Upper lobe of left lung (tissue), 6 donors: ENCODE measurements at regions not wholly inside any gene's neighbourhood (a gene's known extent, or its start where the extent isn't known, plus 50 kb on each side); places are given as distances from the start of the nearest gene placed in this dataset.

Experiments
- ATAC-seq, 2 donors: fragments of 200-7000 bp; cut with Tn5 transposase; one replicate each; pipeline ENCODE4 v1.9.1; 2022; ENCODE audit warnings: mild to moderate bottlenecking in 2 of 2, moderate library complexity in 2 of 2; ENCODE audit not compliant: low FRiP score in 2 of 2
- DNase-seq, 2 donors: peaks; one replicate each; pipeline ENCODE4 v3.0.0-alpha.2; 2019 to 2020
- H3K27ac ChIP-seq, 4 donors: fragments of 200-600 bp; sonication (generic); one replicate each; pipeline ENCODE4 v1.5.1; 2016 to 2019
- H3K27me3 ChIP-seq, 4 donors: fragments of 200-600 bp; sonication (generic); one replicate each; pipeline ENCODE4 v1.5.1; 2017 to 2019
- H3K36me3 ChIP-seq, 4 donors: fragments of 200-600 bp; sonication (generic); one replicate each; pipeline ENCODE4 v1.5.1; 2016 to 2019
- H3K4me1 ChIP-seq, 4 donors: fragments of 200-600 bp; sonication (generic); one replicate each; pipeline ENCODE4 v1.5.1; 2018 to 2019
- H3K4me3 ChIP-seq, 4 donors: fragments of 200-600 bp; sonication (generic); one replicate each; pipeline ENCODE4 v1.5.1; 2017 to 2019; ENCODE audit warnings: mild to moderate bottlenecking in 2 of 4, moderate library complexity in 1 of 4
- H3K9me3 ChIP-seq, 4 donors: fragments of 200-600 bp; sonication (generic); one replicate each; pipeline ENCODE4 v1.5.1; 2018 to 2019
- EP300 ChIP-seq, 4 donors: sonication (generic); formaldehyde crosslinking; IDR thresholded peaks; one replicate each; pipeline ENCODE4 v1.5.1; 2017; ENCODE audit warnings: antibody characterized with exemption in 4 of 4, control low read depth in 2 of 4
- POLR2A ChIP-seq, 4 donors: fragments of 450-650 bp; IDR thresholded peaks; one replicate each; pipeline ENCODE4 v1.5.1; 2016 to 2017; ENCODE audit warnings: antibody characterized with exemption in 4 of 4, mild to moderate bottlenecking in 2 of 4
- POLR2AphosphoS5 ChIP-seq, 2 donors: sonication (generic); formaldehyde crosslinking; IDR thresholded peaks; one replicate each; pipeline ENCODE4 v1.5.1; 2017; ENCODE audit warnings: antibody characterized with exemption in 2 of 2
- WGBS, 2 donors: methylation state at CpG; one replicate each; pipeline ENCODE4 v1.1.5; 2017 to 2018; 5-methylcytosine and 5-hydroxymethylcytosine counted together
- TF ChIP-seq, protein P1 (sequence below), 6 experiments: fragments of 450-650 bp in 4 of 6; fragments of 200-600 bp in 2 of 6; sonication (generic) in 2 of 6; IDR thresholded peaks; one replicate each; pipeline ENCODE4 v1.5.1; 2016 to 2019; ENCODE audit warnings: antibody characterized with exemption in 6 of 6
- donor health status: DM: no; HTN: no; CAD: no; lungs with moderate emphysema.
- donor health status: DM: no; HTN: yes; CAD: no; lungs with severe emphysema.

GRCh38 chr11:37497326-37497725 lies 899.3 kb upstream of the RAG2 start:
- ATAC-seq, result no peak
- Histone ChIP-seq H3K4me1 (no peaks in the 10 kb centered on the region), H3K27me3 (no peaks in the 10 kb centered on the region), H3K4me3 (no peak overlapping the region), H3K36me3 (no peaks in the 10 kb centered on the region), H3K9me3 (no peaks in the 10 kb centered on the region), H3K27ac (no peak overlapping the region)
- TF ChIP-seq, protein P1, sequence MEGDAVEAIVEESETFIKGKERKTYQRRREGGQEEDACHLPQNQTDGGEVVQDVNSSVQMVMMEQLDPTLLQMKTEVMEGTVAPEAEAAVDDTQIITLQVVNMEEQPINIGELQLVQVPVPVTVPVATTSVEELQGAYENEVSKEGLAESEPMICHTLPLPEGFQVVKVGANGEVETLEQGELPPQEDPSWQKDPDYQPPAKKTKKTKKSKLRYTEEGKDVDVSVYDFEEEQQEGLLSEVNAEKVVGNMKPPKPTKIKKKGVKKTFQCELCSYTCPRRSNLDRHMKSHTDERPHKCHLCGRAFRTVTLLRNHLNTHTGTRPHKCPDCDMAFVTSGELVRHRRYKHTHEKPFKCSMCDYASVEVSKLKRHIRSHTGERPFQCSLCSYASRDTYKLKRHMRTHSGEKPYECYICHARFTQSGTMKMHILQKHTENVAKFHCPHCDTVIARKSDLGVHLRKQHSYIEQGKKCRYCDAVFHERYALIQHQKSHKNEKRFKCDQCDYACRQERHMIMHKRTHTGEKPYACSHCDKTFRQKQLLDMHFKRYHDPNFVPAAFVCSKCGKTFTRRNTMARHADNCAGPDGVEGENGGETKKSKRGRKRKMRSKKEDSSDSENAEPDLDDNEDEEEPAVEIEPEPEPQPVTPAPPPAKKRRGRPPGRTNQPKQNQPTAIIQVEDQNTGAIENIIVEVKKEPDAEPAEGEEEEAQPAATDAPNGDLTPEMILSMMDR (IDR thresholded peaks at IDR 0.05), result no peak
- TF ChIP-seq POLR2AphosphoS5 (IDR thresholded peaks at IDR 0.05), result no peak
- no peak for TF ChIP-seq EP300 (IDR thresholded peaks at IDR 0.05)
- no peak for TF ChIP-seq POLR2A (IDR thresholded peaks at IDR 0.05)
- WGBS, 2 donors, result 43 to 60% methylated on average over 1 of the region's 1 CpG
- no peak for DNase-seq

DNA sequence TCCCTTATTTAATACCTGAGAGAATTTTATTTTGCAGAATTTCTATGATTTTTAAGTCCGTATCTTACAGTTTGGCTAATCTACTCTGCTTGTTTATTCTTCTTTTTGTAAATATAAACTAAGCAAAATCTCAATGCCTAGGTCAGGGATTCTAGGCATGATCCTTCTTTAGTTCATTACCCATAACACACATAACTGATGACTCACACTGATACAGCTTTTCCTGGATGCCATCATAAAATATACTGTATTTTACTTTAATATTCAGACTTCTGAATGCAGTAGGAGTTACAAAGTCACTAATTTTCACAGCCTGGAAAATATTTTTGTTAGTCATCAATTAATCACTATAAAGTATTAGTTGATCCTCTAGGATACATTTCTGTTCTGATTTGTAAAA lies 898.2 kb upstream of the RAG2 start:
- no peak for ATAC-seq
- WGBS, 2 donors, result 72 to 80% methylated on average over 1 of the region's 1 CpG
- H3K4me3 ChIP-seq, result no peak overlapping the region
- H3K9me3 ChIP-seq, result no peaks in the 10 kb centered on the region
- no peaks in the 10 kb centered on the region for H3K36me3 ChIP-seq
- no peak for DNase-seq
- H3K4me1 ChIP-seq, result no peaks in the 10 kb centered on the region
- H3K27me3 ChIP-seq, result no peaks in the 10 kb centered on the region
- no peak for TF ChIP-seq POLR2AphosphoS5 (IDR thresholded peaks at IDR 0.05)
- no peak overlapping the region for H3K27ac ChIP-seq

- DNase-seq, result no peak
- Histone ChIP-seq H3K27ac (no peak overlapping the region), H3K4me3 (no peak overlapping the region), H3K27me3 (no peaks in the 10 kb centered on the region), H3K9me3 (no peaks in the 10 kb centered on the region), H3K36me3 (no peaks in the 10 kb centered on the region), H3K4me1 (no peaks in the 10 kb centered on the region)
- ATAC-seq, result no peak
- TF ChIP-seq EP300 (IDR thresholded peaks at IDR 0.05), result no peak
- no peak for TF ChIP-seq POLR2AphosphoS5 (IDR thresholded peaks at IDR 0.05)
- TF ChIP-seq, protein P1 (IDR thresholded peaks at IDR 0.05), result no peak
- TF ChIP-seq POLR2A (IDR thresholded peaks at IDR 0.05), result no peak
These were observed 886.3 kb upstream of the RAG2 start for GRCh38 chr11:37484298-37484697.

- Histone ChIP-seq H3K4me3 (no peak overlapping the region), H3K4me1 (no peaks in the 10 kb centered on the region), H3K36me3 (no peaks in the 10 kb centered on the region), H3K27ac (no peak overlapping the region), H3K9me3 (no peaks in the 10 kb centered on the region), H3K27me3 (no peaks in the 10 kb centered on the region)
- ATAC-seq (no peak), DNase-seq (no peak)
- no peak for TF ChIP-seq POLR2A (IDR thresholded peaks at IDR 0.05)
- no peak for TF ChIP-seq EP300 (IDR thresholded peaks at IDR 0.05)
- TF ChIP-seq POLR2AphosphoS5 (IDR thresholded peaks at IDR 0.05), result no peak
- TF ChIP-seq, protein P1 (IDR thresholded peaks at IDR 0.05), result no peak
- WGBS, 2 donors, result 63 to 77% methylated on average over 1 of the region's 1 CpG
These were observed 885.7 kb upstream of the RAG2 start for GRCh38 chr11:37483761-37484160.

DNA sequence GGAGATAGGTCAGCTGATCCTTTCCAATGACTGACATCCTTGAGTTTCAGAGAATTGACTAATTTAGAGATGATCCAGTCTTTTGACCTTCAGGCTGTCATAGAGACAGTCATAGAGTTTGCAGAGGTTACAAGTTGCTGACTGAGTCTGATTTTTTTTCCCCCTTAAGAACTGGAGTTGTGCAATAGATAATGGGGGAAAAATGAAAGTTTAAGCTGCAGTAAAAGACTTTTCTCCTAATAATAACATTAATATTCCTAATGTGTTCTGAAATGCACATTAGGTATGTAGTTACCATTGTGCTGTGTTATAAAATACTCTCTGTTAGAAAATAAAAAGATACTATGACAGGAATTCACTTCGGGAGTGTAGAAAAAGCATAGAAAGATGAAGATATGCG lies 876.9 kb upstream of the RAG2 start:
- 69 to 71% methylated on average over 2 of the region's 2 CpGs for WGBS, 2 donors
- DNase-seq, result no peak

More for the DNA sequence above, 876.9 kb upstream of the RAG2 start:
- H3K36me3 ChIP-seq, result no peaks in the 10 kb centered on the region
- H3K9me3 ChIP-seq, result no peaks in the 10 kb centered on the region
- no peaks in the 10 kb centered on the region for H3K4me1 ChIP-seq
- TF ChIP-seq, protein P1 (IDR thresholded peaks at IDR 0.05), result no peak
- TF ChIP-seq EP300 (IDR thresholded peaks at IDR 0.05) (no peak), POLR2A (IDR thresholded peaks at IDR 0.05) (no peak), POLR2AphosphoS5 (IDR thresholded peaks at IDR 0.05) (no peak)
- no peak for ATAC-seq
- no peaks in the 10 kb centered on the region for H3K27me3 ChIP-seq
- no peak overlapping the region for H3K4me3 ChIP-seq
- no peak overlapping the region for H3K27ac ChIP-seq
